Glomerular visceral epithelial cell (primary cell): ENCODE measurements at regions not wholly inside any gene's neighbourhood (a gene's known extent, or its start where the extent isn't known, plus 50 kb on each side); places are given as distances from the start of the nearest gene placed in this dataset.

Source experiments
- DNase-seq: peaks from one replicate; pipeline ENCODE4 v3.0.0-alpha.2; 2016; ENCODE audit errors: extremely low spot score

GRCh38 chr2:8004250-8004681 lies 677.6 kb upstream of the ID2 start:
- DNase-seq = no peak

GRCh38 chr2:8006181-8006580 lies 675.7 kb upstream of the ID2 start:
- no peak for DNase-seq

GRCh38 chr2:8006626-8007025 lies 675.2 kb upstream of the ID2 start:
- DNase-seq = no peak

GRCh38 chr2:8009010-8009597 lies 672.8 kb upstream of the ID2 start:
- DNase-seq = peak; percentile 12

GRCh38 chr2:8015848-8016600 lies 665.8 kb upstream of the ID2 start:
- no peak for DNase-seq

GRCh38 chr2:8016688-8017087 lies 665.2 kb upstream of the ID2 start:
- DNase-seq = no peak

- DNase-seq = no peak
Observed at GRCh38 chr2:8018956-8019355, 662.9 kb upstream of the ID2 start.

GRCh38 chr2:8019934-8020333 lies 661.9 kb upstream of the ID2 start:
- no peak for DNase-seq

GRCh38 chr2:8021921-8022320 lies 659.9 kb upstream of the ID2 start:
- no peak for DNase-seq

GRCh38 chr2:8022908-8023640 lies 658.8 kb upstream of the ID2 start:
- no peak for DNase-seq

GRCh38 chr2:8024506-8024905 lies 657.4 kb upstream of the ID2 start:
- no peak for DNase-seq

GRCh38 chr2:8026381-8026780 lies 655.5 kb upstream of the ID2 start:
- DNase-seq = no peak

- DNase-seq = no peak
Observed at GRCh38 chr2:8027387-8027786, 654.5 kb upstream of the ID2 start.

- DNase-seq = no peak
Observed at GRCh38 chr2:8028036-8028435, 653.8 kb upstream of the ID2 start.

GRCh38 chr2:8028436-8028835 lies 653.4 kb upstream of the ID2 start:
- DNase-seq = no peak

GRCh38 chr2:8028981-8029380 lies 652.9 kb upstream of the ID2 start:
- DNase-seq = no peak

GRCh38 chr2:8030573-8031303 lies 651.1 kb upstream of the ID2 start:
- no peak for DNase-seq

GRCh38 chr2:8031370-8031769 lies 650.5 kb upstream of the ID2 start:
- no peak for DNase-seq

- DNase-seq = no peak
Observed at GRCh38 chr2:8033546-8034096, 648.2 kb upstream of the ID2 start.

GRCh38 chr2:8036366-8036765 lies 645.5 kb upstream of the ID2 start:
- DNase-seq = peak; percentile 72

GRCh38 chr2:8039732-8040131 lies 642.1 kb upstream of the ID2 start:
- DNase-seq = no peak

GRCh38 chr2:8043295-8043694 lies 638.6 kb upstream of the ID2 start:
- no peak for DNase-seq
